SU-DHL-6 (cell line): ENCODE measurements at regions not wholly inside any gene's neighbourhood (a gene's known extent, or its start where the extent isn't known, plus 50 kb on each side); places are given as distances from the start of the nearest gene placed in this dataset.

Source experiments
- H2AFZ ChIP-seq: fragments of 200-600 bp; sonication (generic); 2 replicates; pipeline ENCODE4 v1.6.1; 2014; ENCODE audit warnings: low read depth, mild to moderate bottlenecking, moderate library complexity, mixed read lengths, antibody characterized with exemption, low read length; ENCODE audit not compliant: severe bottlenecking
- H3F3A ChIP-seq: fragments of 200-600 bp; shearing (Covaris generic); 2 replicates; pipeline ENCODE4 v1.6.0; 2016; ENCODE audit warnings: antibody characterized with exemption, mild to moderate bottlenecking; ENCODE audit not compliant: insufficient read depth
- H3K27ac ChIP-seq: fragments of 200-600 bp; sonication (generic); 2 replicates; pipeline ENCODE4 v1.5.1; 2016; ENCODE audit warnings: low read depth, mild to moderate bottlenecking, low read length, moderate library complexity, mixed read lengths
- H3K27me3 ChIP-seq: fragments of 200-600 bp; sonication (generic), shearing (Covaris generic); 2 replicates; pipeline ENCODE4 v1.6.0; 2014; ENCODE audit warnings: mild to moderate bottlenecking, low read length
- H3K36me3 ChIP-seq: fragments of 200-600 bp; sonication (generic); 2 replicates; pipeline ENCODE4 v1.6.1; 2014; ENCODE audit warnings: mild to moderate bottlenecking, low read length, mixed read lengths
- H3K4me2 ChIP-seq: fragments of 300-600, 200-600 bp; shearing (Covaris generic), sonication (generic); 2 replicates; pipeline ENCODE4 v1.6.0; 2014; ENCODE audit warnings: low read length, low read depth, mild to moderate bottlenecking; ENCODE audit not compliant: poor library complexity, severe bottlenecking
- H3K4me3 ChIP-seq: fragments of 200-600 bp; sonication (generic); 2 replicates; pipeline ENCODE4 v1.5.1; 2014; ENCODE audit warnings: antibody characterized with exemption, low read length, mild to moderate bottlenecking, mixed read lengths; ENCODE audit not compliant: insufficient read depth, poor library complexity, severe bottlenecking
- H3K79me2 ChIP-seq: fragments of 200-600 bp; sonication (generic); 2 replicates; pipeline ENCODE4 v1.6.1; 2014; ENCODE audit warnings: mild to moderate bottlenecking, low read length, moderate library complexity; ENCODE audit not compliant: insufficient read depth
- H3K9ac ChIP-seq: fragments of 200-600 bp; sonication (generic); 2 replicates; pipeline ENCODE4 v1.7.0; 2014; ENCODE audit warnings: mild to moderate bottlenecking, low read length
- H3K9me2 ChIP-seq: fragments of 200-600 bp; sonication (generic); replicated peaks from 2 replicates; pipeline ENCODE4 v1.6.1; 2014; ENCODE audit warnings: low read length; ENCODE audit not compliant: insufficient read depth
- H3K9me3 ChIP-seq: fragments of 200-600 bp; sonication (generic); 2 replicates; pipeline ENCODE4 v1.6.1; 2014; ENCODE audit warnings: low read length, mixed read lengths; ENCODE audit not compliant: insufficient read depth
- H4K20me1 ChIP-seq: fragments of 200-600 bp; sonication (generic); 2 replicates; pipeline ENCODE4 v1.6.1; 2014; ENCODE audit warnings: low read depth, mild to moderate bottlenecking, antibody characterized with exemption, low read length, moderate library complexity, mixed read lengths
- EZH2phosphoT487 ChIP-seq: fragments of 200-600 bp; sonication (generic), shearing (Covaris generic); conservative IDR thresholded peaks from 2 replicates; pipeline ENCODE4 v1.6.1; 2018; ENCODE audit warnings: mild to moderate bottlenecking, antibody characterized with exemption, low read length, moderate library complexity, mixed read lengths
- TF ChIP-seq, protein P1 (sequence below): fragments of 200-600 bp; sonication (generic); IDR thresholded peaks from one replicate; pipeline ENCODE4 v1.5.1; 2017; ENCODE audit warnings: antibody characterized with exemption, mild to moderate bottlenecking, low read length, moderate library complexity; ENCODE audit not compliant: insufficient read depth, poor library complexity, severe bottlenecking

GRCh38 chr12:89111964-89112363 is 240.3 kb downstream of the DUSP6 start:
- no peaks in the 10 kb centered on the region for H3K79me2 ChIP-seq
- no peaks in the 10 kb centered on the region for H3K36me3 ChIP-seq
- H3K27ac ChIP-seq, result no peak overlapping the region
- TF ChIP-seq, protein P1, sequence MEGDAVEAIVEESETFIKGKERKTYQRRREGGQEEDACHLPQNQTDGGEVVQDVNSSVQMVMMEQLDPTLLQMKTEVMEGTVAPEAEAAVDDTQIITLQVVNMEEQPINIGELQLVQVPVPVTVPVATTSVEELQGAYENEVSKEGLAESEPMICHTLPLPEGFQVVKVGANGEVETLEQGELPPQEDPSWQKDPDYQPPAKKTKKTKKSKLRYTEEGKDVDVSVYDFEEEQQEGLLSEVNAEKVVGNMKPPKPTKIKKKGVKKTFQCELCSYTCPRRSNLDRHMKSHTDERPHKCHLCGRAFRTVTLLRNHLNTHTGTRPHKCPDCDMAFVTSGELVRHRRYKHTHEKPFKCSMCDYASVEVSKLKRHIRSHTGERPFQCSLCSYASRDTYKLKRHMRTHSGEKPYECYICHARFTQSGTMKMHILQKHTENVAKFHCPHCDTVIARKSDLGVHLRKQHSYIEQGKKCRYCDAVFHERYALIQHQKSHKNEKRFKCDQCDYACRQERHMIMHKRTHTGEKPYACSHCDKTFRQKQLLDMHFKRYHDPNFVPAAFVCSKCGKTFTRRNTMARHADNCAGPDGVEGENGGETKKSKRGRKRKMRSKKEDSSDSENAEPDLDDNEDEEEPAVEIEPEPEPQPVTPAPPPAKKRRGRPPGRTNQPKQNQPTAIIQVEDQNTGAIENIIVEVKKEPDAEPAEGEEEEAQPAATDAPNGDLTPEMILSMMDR, result no peak
- no peak for TF ChIP-seq EZH2phosphoT487
- no peaks in the 10 kb centered on the region for H3K9me2 ChIP-seq
- H3K9ac ChIP-seq, result no peak overlapping the region
- no peaks in the 10 kb centered on the region for H3K27me3 ChIP-seq
- H2AFZ ChIP-seq, result no peak overlapping the region
- no peak overlapping the region for H3K4me2 ChIP-seq
- H4K20me1 ChIP-seq, result no peaks in the 10 kb centered on the region
- H3K9me3 ChIP-seq, result no peaks in the 10 kb centered on the region
- no peak overlapping the region for H3K4me3 ChIP-seq
- no peaks in the 10 kb centered on the region for H3F3A ChIP-seq

DNA sequence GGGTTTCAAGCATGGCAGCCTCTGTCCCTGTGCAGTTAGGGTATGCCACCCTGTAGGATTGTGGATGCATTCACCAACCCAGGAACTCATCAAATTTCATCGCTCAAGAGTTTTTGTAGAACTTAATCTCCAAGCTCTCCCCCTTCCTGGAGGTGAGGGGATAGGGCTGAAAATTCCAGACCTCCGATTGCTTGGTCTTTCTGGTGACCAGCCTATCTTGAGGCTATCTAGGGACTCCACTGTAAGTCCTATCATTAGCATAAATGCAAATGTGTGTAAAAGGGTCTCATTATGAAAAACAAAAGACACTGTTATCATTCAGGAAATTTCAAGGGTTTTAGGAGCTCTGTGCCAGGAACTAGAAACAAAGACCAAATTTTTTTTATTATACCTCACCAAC is 244.0 kb downstream of the DUSP6 start:
- no peaks in the 10 kb centered on the region for H3K36me3 ChIP-seq
- no peaks in the 10 kb centered on the region for H3K79me2 ChIP-seq
- no peaks in the 10 kb centered on the region for H3F3A ChIP-seq
- no peak overlapping the region for H3K9ac ChIP-seq
- H4K20me1 ChIP-seq, result no peaks in the 10 kb centered on the region
- H3K4me3 ChIP-seq, result no peak overlapping the region
- no peaks in the 10 kb centered on the region for H3K9me2 ChIP-seq
- no peaks in the 10 kb centered on the region for H3K27me3 ChIP-seq
- TF ChIP-seq, protein P1, result no peak
- TF ChIP-seq EZH2phosphoT487, result no peak
- no peaks in the 10 kb centered on the region for H3K9me3 ChIP-seq
- H3K4me2 ChIP-seq, result no peak overlapping the region
- H2AFZ ChIP-seq, result no peak overlapping the region
- H3K27ac ChIP-seq, result no peak overlapping the region

- Histone ChIP-seq H3K9me2 (no peaks in the 10 kb centered on the region), H4K20me1 (no peaks in the 10 kb centered on the region), H3K9me3 (no peaks in the 10 kb centered on the region), H3K9ac (no peak overlapping the region), H3K36me3 (no peaks in the 10 kb centered on the region), H2AFZ (no peak overlapping the region), H3F3A (no peaks in the 10 kb centered on the region), H3K27ac (no peak overlapping the region), H3K79me2 (no peaks in the 10 kb centered on the region), H3K4me3 (no peak overlapping the region), H3K27me3 (no peaks in the 10 kb centered on the region), H3K4me2 (no peak overlapping the region)
- no peak for TF ChIP-seq EZH2phosphoT487
- TF ChIP-seq, protein P1, result no peak
Measured at GRCh38 chr12:89106950-89107349, 245.4 kb downstream of the DUSP6 start.

DNA sequence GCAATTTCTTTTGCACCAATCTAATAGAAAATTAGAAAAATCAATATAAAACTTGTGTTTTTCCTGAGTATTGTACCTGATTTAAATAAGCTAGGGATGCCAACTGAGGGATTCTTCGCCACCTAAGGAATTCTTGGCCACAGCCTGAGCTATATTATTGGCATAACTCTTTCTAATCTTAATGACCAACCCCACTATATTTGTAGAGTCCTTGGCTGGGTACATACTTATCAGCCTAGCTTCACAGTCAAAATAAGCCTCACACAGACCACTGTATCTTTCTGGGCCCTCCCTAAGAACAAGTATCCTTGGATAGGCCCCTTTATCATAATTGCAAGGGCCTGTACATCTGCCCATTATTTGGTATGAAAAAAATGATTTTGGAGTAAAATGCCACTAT is 247.1 kb downstream of the DUSP6 start:
- no peak overlapping the region for H3K4me2 ChIP-seq
- no peaks in the 10 kb centered on the region for H3K79me2 ChIP-seq
- H3K27ac ChIP-seq, result no peak overlapping the region
- no peak overlapping the region for H3K9ac ChIP-seq
- H2AFZ ChIP-seq, result no peak overlapping the region
- no peaks in the 10 kb centered on the region for H3K36me3 ChIP-seq
- no peak for TF ChIP-seq EZH2phosphoT487
- TF ChIP-seq, protein P1, result no peak
- no peaks in the 10 kb centered on the region for H3K27me3 ChIP-seq
- no peaks in the 10 kb centered on the region for H3K9me2 ChIP-seq
- no peak overlapping the region for H3K4me3 ChIP-seq
- H4K20me1 ChIP-seq, result no peaks in the 10 kb centered on the region
- no peaks in the 10 kb centered on the region for H3F3A ChIP-seq
- H3K9me3 ChIP-seq, result no peaks in the 10 kb centered on the region
